Upper lobe of left lung (tissue), 6 donors: ENCODE measurements at regions not wholly inside any gene's neighbourhood (a gene's known extent, or its start where the extent isn't known, plus 50 kb on each side); places are given as distances from the start of the nearest gene placed in this dataset.

Source experiments
- ATAC-seq, 2 donors: fragments of 200-7000 bp; cut with Tn5 transposase; one replicate each; pipeline ENCODE4 v1.9.1; 2022; ENCODE audit warnings: mild to moderate bottlenecking in 2 of 2, moderate library complexity in 2 of 2; ENCODE audit not compliant: low FRiP score in 2 of 2
- DNase-seq, 2 donors: peaks; one replicate each; pipeline ENCODE4 v3.0.0-alpha.2; 2019 to 2020
- H3K27ac ChIP-seq, 4 donors: fragments of 200-600 bp; sonication (generic); one replicate each; pipeline ENCODE4 v1.5.1; 2016 to 2019
- H3K27me3 ChIP-seq, 4 donors: fragments of 200-600 bp; sonication (generic); one replicate each; pipeline ENCODE4 v1.5.1; 2017 to 2019
- H3K36me3 ChIP-seq, 4 donors: fragments of 200-600 bp; sonication (generic); one replicate each; pipeline ENCODE4 v1.5.1; 2016 to 2019
- H3K4me1 ChIP-seq, 4 donors: fragments of 200-600 bp; sonication (generic); one replicate each; pipeline ENCODE4 v1.5.1; 2018 to 2019
- H3K4me3 ChIP-seq, 4 donors: fragments of 200-600 bp; sonication (generic); one replicate each; pipeline ENCODE4 v1.5.1; 2017 to 2019; ENCODE audit warnings: mild to moderate bottlenecking in 2 of 4, moderate library complexity in 1 of 4
- H3K9me3 ChIP-seq, 4 donors: fragments of 200-600 bp; sonication (generic); one replicate each; pipeline ENCODE4 v1.5.1; 2018 to 2019
- EP300 ChIP-seq, 4 donors: sonication (generic); formaldehyde crosslinking; IDR thresholded peaks; one replicate each; pipeline ENCODE4 v1.5.1; 2017; ENCODE audit warnings: antibody characterized with exemption in 4 of 4, control low read depth in 2 of 4
- POLR2A ChIP-seq, 4 donors: fragments of 450-650 bp; IDR thresholded peaks; one replicate each; pipeline ENCODE4 v1.5.1; 2016 to 2017; ENCODE audit warnings: antibody characterized with exemption in 4 of 4, mild to moderate bottlenecking in 2 of 4
- POLR2AphosphoS5 ChIP-seq, 2 donors: sonication (generic); formaldehyde crosslinking; IDR thresholded peaks; one replicate each; pipeline ENCODE4 v1.5.1; 2017; ENCODE audit warnings: antibody characterized with exemption in 2 of 2
- WGBS, 2 donors: methylation state at CpG; one replicate each; pipeline ENCODE4 v1.1.5; 2017 to 2018; 5-methylcytosine and 5-hydroxymethylcytosine counted together
- TF ChIP-seq, protein P1 (sequence below), 6 experiments: fragments of 450-650 bp in 4 of 6; fragments of 200-600 bp in 2 of 6; sonication (generic) in 2 of 6; IDR thresholded peaks; one replicate each; pipeline ENCODE4 v1.5.1; 2016 to 2019; ENCODE audit warnings: antibody characterized with exemption in 6 of 6
- donor health status: DM: no; HTN: no; CAD: no; lungs with moderate emphysema.
- donor health status: DM: no; HTN: yes; CAD: no; lungs with severe emphysema.

DNA sequence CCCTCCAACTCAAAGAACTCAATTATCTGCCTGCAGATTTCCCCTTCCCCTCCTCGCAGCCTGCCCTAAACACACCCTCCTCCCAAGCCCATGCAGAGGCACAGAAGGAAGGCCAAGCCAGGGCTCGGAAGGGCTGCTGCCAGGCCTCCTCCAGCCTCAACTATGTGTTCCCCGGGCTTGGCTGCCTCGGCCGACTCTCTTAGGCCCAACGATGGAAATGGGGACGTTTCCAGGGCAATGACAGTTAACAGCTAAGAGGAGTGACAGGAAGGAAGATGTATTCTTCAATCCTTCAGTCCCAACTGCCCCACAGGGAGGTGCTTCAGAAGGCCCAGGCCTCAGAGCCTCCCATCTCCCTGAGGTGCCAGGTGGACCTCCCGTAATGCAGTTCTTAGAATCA, 104.0 kb upstream of the AKIP1 start:
- Histone ChIP-seq H3K27me3 (no peaks in the 10 kb centered on the region), H3K36me3 (no peaks in the 10 kb centered on the region), H3K4me1 (peaks cover 63 to 85% (median 80%) of the 10 kb centered on the region in 4 donors), H3K9me3 (no peaks in the 10 kb centered on the region), H3K27ac (peak overlapping the region; percentile 66 to 90 (median 80)), H3K4me3 (no peak overlapping the region)
- ATAC-seq (no peak), DNase-seq (peak in 1 of 2 donors; percentile 16)
- 57 to 80% methylated on average over 8 of the region's 8 CpGs for WGBS, 2 donors
- TF ChIP-seq POLR2AphosphoS5 (IDR thresholded peaks at IDR 0.05) = no peak
- TF ChIP-seq, protein P1, sequence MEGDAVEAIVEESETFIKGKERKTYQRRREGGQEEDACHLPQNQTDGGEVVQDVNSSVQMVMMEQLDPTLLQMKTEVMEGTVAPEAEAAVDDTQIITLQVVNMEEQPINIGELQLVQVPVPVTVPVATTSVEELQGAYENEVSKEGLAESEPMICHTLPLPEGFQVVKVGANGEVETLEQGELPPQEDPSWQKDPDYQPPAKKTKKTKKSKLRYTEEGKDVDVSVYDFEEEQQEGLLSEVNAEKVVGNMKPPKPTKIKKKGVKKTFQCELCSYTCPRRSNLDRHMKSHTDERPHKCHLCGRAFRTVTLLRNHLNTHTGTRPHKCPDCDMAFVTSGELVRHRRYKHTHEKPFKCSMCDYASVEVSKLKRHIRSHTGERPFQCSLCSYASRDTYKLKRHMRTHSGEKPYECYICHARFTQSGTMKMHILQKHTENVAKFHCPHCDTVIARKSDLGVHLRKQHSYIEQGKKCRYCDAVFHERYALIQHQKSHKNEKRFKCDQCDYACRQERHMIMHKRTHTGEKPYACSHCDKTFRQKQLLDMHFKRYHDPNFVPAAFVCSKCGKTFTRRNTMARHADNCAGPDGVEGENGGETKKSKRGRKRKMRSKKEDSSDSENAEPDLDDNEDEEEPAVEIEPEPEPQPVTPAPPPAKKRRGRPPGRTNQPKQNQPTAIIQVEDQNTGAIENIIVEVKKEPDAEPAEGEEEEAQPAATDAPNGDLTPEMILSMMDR (IDR thresholded peaks at IDR 0.05) = no peak
- TF ChIP-seq POLR2A (IDR thresholded peaks at IDR 0.05) = no peak
- no peak for TF ChIP-seq EP300 (IDR thresholded peaks at IDR 0.05)

DNA sequence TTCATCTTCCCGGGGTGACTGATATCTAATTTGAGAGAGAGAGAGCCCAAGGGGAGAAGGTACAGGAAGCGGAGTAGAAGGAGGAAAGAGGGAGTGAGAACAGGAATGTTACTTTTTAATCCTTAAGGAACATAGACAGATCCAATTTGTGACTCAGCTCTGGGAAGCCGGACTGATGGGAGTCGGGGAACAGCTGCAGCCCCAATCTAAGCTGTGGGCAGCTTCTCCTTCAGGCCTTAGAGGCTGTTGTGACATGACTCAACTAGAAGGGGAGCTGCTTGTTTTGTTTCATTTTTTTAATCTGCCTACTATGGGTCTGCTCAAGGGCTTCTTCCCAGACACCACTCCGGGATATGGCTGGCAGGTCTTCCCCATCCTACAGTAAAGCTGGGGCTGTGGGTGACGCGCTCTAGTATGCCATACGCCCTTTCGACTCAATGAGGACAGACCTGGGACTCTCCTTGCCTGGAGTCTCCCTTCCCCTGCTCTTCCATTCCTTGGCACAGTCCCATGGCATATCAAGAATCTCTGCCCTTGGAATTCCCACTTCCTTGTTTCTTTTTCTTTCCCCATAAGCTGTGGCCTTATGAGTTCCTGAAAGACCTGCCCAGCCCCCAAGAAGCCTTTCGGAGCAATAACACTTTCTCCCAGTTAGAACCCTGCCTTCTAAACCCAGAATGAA, 103.3 kb upstream of the AKIP1 start:
- H3K27ac ChIP-seq = peak overlapping the region; percentile 66 to 90 (median 80)
- TF ChIP-seq EP300 (IDR thresholded peaks at IDR 0.05) (peak in 1 of 4 donors; percentile 30), POLR2A (IDR thresholded peaks at IDR 0.05) (no peak), POLR2AphosphoS5 (IDR thresholded peaks at IDR 0.05) (peak in 1 of 2 donors; percentile 23)
- TF ChIP-seq, protein P1 (IDR thresholded peaks at IDR 0.05) = no peak
- peak overlapping the region in 2 of 4 donors; percentile 54 to 62 for H3K4me3 ChIP-seq
- H3K36me3 ChIP-seq = no peaks in the 10 kb centered on the region
- H3K4me1 ChIP-seq = peaks cover 61 to 86% (median 82%) of the 10 kb centered on the region in 4 donors
- WGBS, 2 donors = 58 to 66% methylated on average over 10 of the region's 10 CpGs
- no peaks in the 10 kb centered on the region for H3K27me3 ChIP-seq
- DNase-seq = peak in 1 of 2 donors; percentile 56
- ATAC-seq = peak in 1 of 2 donors; percentile 82
- H3K9me3 ChIP-seq = no peaks in the 10 kb centered on the region

DNA sequence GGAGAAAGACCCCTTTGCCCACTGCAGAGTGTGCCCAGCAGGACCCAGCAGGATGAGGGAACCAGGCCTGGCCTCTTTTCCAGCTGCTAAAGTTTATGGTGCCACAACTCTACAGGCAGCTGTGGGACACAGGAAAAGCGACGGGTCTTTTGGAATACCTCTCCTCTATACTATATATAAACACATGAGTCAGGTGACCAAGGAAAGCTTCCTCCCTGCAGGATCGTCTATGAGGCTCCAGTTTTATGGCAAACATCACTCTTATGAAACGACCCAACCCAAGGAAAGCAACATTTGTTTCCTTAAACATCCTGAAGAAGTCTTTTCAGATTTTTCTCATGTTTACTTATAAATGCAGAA, 102.8 kb upstream of the AKIP1 start:
- DNase-seq (no peak), ATAC-seq (no peak)
- WGBS, 2 donors = 24 to 43% methylated on average over 4 of the region's 4 CpGs
- Histone ChIP-seq H3K27ac (peak overlapping the region; percentile 66 to 90 (median 80)), H3K4me3 (peak overlapping the region in 2 of 4 donors; percentile 54 to 62), H3K36me3 (no peaks in the 10 kb centered on the region), H3K9me3 (no peaks in the 10 kb centered on the region), H3K27me3 (no peaks in the 10 kb centered on the region), H3K4me1 (peaks cover 62 to 91% (median 83%) of the 10 kb centered on the region in 4 donors)
- no peak for TF ChIP-seq POLR2A (IDR thresholded peaks at IDR 0.05)
- TF ChIP-seq, protein P1 (IDR thresholded peaks at IDR 0.05) = no peak
- no peak for TF ChIP-seq POLR2AphosphoS5 (IDR thresholded peaks at IDR 0.05)
- TF ChIP-seq EP300 (IDR thresholded peaks at IDR 0.05) = no peak

DNA sequence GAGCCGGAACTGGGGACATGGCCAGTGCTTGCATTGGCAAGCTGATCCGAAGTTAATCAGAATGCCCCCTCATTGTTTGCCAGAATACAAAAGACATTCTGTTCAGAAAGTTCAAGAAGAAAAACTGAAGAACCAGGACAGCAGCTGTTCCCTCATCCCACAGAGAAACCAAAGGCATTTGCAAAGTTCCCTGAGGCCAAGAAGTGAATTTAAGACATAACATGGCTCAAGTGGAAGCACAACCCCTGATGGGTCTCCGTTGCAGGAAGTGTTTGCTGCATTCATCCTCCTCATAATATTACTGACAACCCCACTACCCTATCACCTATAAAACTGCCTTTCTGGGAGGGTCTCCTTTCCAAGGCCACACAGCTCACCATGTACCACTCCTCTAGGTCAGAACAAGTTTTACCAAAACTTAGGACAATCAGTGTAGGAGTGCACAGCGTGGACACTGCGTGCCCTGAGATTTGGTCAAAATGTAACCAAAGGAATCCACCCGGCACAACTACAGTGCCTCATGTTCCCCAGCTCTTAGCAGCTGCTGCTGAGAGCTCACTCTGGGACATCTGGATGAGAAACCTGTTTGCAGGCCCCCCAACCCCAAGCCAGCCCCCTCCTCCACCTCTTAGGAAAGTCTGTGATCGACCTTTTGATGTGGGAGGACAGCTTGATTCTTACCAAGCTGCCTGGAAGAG, 101.6 kb upstream of the AKIP1 start:
- Histone ChIP-seq H3K4me1 (peaks cover 63 to 94% (median 84%) of the 10 kb centered on the region in 4 donors), H3K36me3 (no peaks in the 10 kb centered on the region), H3K27ac (peak overlapping the region; percentile 80 to 90 (median 82)), H3K4me3 (peak overlapping the region; percentile 13 to 62 (median 48)), H3K27me3 (no peaks in the 10 kb centered on the region), H3K9me3 (no peaks in the 10 kb centered on the region)
- no peak for DNase-seq
- no peak for ATAC-seq
- TF ChIP-seq POLR2A (IDR thresholded peaks at IDR 0.05) (no peak), EP300 (IDR thresholded peaks at IDR 0.05) (no peak), POLR2AphosphoS5 (IDR thresholded peaks at IDR 0.05) (no peak)
- TF ChIP-seq, protein P1 (IDR thresholded peaks at IDR 0.05) = no peak
- WGBS, 2 donors = 55 to 63% methylated on average over 7 of the region's 7 CpGs
